Breast epithelium (tissue), 3 donors: ENCODE measurements at regions not wholly inside any gene's neighbourhood (a gene's known extent, or its start where the extent isn't known, plus 50 kb on each side); places are given as distances from the start of the nearest gene placed in this dataset.

Experiments
- CTCF ChIP-seq, 3 donors: fragments of 450-650 bp; IDR thresholded peaks; one replicate each; pipeline ENCODE4 v1.5.1; 2016 to 2017; ENCODE audit warnings: antibody characterized with exemption in 3 of 3, mild to moderate bottlenecking in 3 of 3, moderate library complexity in 3 of 3
- POLR2A ChIP-seq: fragments of 450-650 bp; IDR thresholded peaks from one replicate; pipeline ENCODE4 v1.6.1; 2016; ENCODE audit warnings: antibody characterized with exemption, mild to moderate bottlenecking, moderate library complexity
- POLR2AphosphoS5 ChIP-seq, 3 donors: sonication (generic); formaldehyde crosslinking; IDR thresholded peaks; one replicate each; pipeline ENCODE4 v1.6.1; 2017; ENCODE audit warnings: antibody characterized with exemption in 3 of 3

DNA sequence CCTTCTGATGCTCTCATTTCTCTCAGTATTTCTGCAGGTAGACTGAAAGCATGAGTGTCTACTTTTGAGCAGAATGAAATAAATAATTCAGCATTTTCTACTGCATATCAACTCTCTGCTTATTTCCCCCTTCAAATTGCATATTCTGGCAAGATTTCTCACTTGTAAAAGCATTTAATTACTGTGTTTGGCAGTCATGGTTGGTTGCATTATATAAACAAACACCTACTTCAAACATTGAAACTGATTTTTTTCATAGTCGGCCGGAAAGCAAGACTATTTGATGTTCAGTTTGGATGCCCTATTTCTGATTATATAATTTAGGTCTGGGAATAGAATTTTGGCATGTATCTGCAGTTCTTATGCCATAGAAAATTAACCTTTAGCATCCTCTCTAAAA lies 73.1 kb downstream of the PLEKHG1 start:
- TF ChIP-seq POLR2A (no peak), CTCF (IDR thresholded peaks at IDR 0.05) (no peak), POLR2AphosphoS5 (IDR thresholded peaks at IDR 0.05) (no peak)
